HFFc6 (cell line): ENCODE measurements at regions not wholly inside any gene's neighbourhood (a gene's known extent, or its start where the extent isn't known, plus 50 kb on each side); places are given as distances from the start of the nearest gene placed in this dataset.

Experiments used
- DNase-seq: peaks from one replicate; pipeline ENCODE4 v3.0.0-alpha.2; 2018
- H3K27ac Mint-ChIP-seq: 2 replicates; pipeline ENCODE4 v1.8.0; 2020; ENCODE audit warnings: mild to moderate bottlenecking, mixed read lengths
- H3K27me3 Mint-ChIP-seq: 2 replicates; pipeline ENCODE4 v1.8.0; 2021; ENCODE audit warnings: mild to moderate bottlenecking, moderate library complexity, mixed read lengths; ENCODE audit not compliant: insufficient read depth
- H3K36me3 Mint-ChIP-seq: 2 replicates; pipeline ENCODE4 v1.8.0; 2021; ENCODE audit warnings: low read depth, mixed read lengths
- H3K4me1 Mint-ChIP-seq: 2 replicates; pipeline ENCODE4 v1.8.0; 2020; ENCODE audit warnings: low read depth, mixed read lengths
- H3K4me3 Mint-ChIP-seq: 2 replicates; pipeline ENCODE4 v1.8.0; 2020; ENCODE audit warnings: mild to moderate bottlenecking, moderate library complexity, mixed read lengths
- H3K9me3 Mint-ChIP-seq: 2 replicates; pipeline ENCODE4 v1.8.0; 2020; ENCODE audit warnings: mild to moderate bottlenecking, mixed read lengths
- TF ChIP-seq, protein P1 (sequence below): fragments of 200-600 bp; sonication (generic); IDR thresholded peaks from 2 replicates; pipeline ENCODE4 v1.5.0; 2021; ENCODE audit warnings: antibody characterized with exemption, mild to moderate bottlenecking

- DNase-seq: no peak
- Mint-ChIP-seq H3K4me1 (no peaks in the 10 kb centered on the region), H3K36me3 (no peaks in the 10 kb centered on the region), H3K27ac (no peak overlapping the region), H3K27me3 (peaks cover 6% of the 10 kb centered on the region), H3K4me3 (no peak overlapping the region), H3K9me3 (no peaks in the 10 kb centered on the region; the same call in 1 of the 2 replicates)
- TF ChIP-seq, protein P1, sequence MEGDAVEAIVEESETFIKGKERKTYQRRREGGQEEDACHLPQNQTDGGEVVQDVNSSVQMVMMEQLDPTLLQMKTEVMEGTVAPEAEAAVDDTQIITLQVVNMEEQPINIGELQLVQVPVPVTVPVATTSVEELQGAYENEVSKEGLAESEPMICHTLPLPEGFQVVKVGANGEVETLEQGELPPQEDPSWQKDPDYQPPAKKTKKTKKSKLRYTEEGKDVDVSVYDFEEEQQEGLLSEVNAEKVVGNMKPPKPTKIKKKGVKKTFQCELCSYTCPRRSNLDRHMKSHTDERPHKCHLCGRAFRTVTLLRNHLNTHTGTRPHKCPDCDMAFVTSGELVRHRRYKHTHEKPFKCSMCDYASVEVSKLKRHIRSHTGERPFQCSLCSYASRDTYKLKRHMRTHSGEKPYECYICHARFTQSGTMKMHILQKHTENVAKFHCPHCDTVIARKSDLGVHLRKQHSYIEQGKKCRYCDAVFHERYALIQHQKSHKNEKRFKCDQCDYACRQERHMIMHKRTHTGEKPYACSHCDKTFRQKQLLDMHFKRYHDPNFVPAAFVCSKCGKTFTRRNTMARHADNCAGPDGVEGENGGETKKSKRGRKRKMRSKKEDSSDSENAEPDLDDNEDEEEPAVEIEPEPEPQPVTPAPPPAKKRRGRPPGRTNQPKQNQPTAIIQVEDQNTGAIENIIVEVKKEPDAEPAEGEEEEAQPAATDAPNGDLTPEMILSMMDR: no peak
Measured at GRCh38 chr15:81612631-81613030, 238.6 kb upstream of the TMC3 start.

- Mint-ChIP-seq H3K27me3 (peaks cover 4% of the 10 kb centered on the region), H3K27ac (no peak overlapping the region), H3K9me3 (no peaks in the 10 kb centered on the region; the same call in 1 of the 2 replicates), H3K4me1 (no peaks in the 10 kb centered on the region), H3K36me3 (no peaks in the 10 kb centered on the region), H3K4me3 (no peak overlapping the region)
- TF ChIP-seq, protein P1: no peak
- no peak for DNase-seq
Measured at GRCh38 chr15:81611679-81612078, 237.7 kb upstream of the TMC3 start.

GRCh38 chr15:81608309-81608829 is 234.4 kb upstream of the TMC3 start:
- Mint-ChIP-seq H3K27ac (no peak overlapping the region), H3K4me1 (no peaks in the 10 kb centered on the region), H3K4me3 (no peak overlapping the region), H3K27me3 (peaks cover 4% of the 10 kb centered on the region), H3K36me3 (no peaks in the 10 kb centered on the region), H3K9me3 (peaks cover 5% of the 10 kb centered on the region)
- no peak for DNase-seq
- TF ChIP-seq, protein P1: no peak

GRCh38 chr15:81604713-81605112 is 230.7 kb upstream of the TMC3 start:
- H3K27ac Mint-ChIP-seq: no peak overlapping the region
- TF ChIP-seq, protein P1: no peak
- H3K4me3 Mint-ChIP-seq: no peak overlapping the region
- peaks cover 2% of the 10 kb centered on the region; the same call in 1 of the 2 replicates for H3K27me3 Mint-ChIP-seq
- peaks cover 25% of the 10 kb centered on the region for H3K9me3 Mint-ChIP-seq
- no peaks in the 10 kb centered on the region for H3K4me1 Mint-ChIP-seq
- DNase-seq: no peak
- H3K36me3 Mint-ChIP-seq: peaks cover 15% of the 10 kb centered on the region

- Mint-ChIP-seq H3K27ac (no peak overlapping the region), H3K9me3 (peaks cover 27% of the 10 kb centered on the region), H3K36me3 (peaks cover 11% of the 10 kb centered on the region), H3K27me3 (no peaks in the 10 kb centered on the region), H3K4me3 (no peak overlapping the region), H3K4me1 (no peaks in the 10 kb centered on the region)
- DNase-seq: no peak
- TF ChIP-seq, protein P1: no peak
Measured at GRCh38 chr15:81596159-81596865, 222.3 kb upstream of the TMC3 start.
